OCI-LY1 (cell line): ENCODE measurements at regions not wholly inside any gene's neighbourhood (a gene's known extent, or its start where the extent isn't known, plus 50 kb on each side); places are given as distances from the start of the nearest gene placed in this dataset.

ENCODE experiments used
- EZH2 ChIP-seq: fragments of 200-600 bp; sonication (generic), shearing (Covaris generic); IDR thresholded peaks from 2 replicates; pipeline ENCODE4 v1.8.0; 2017; ENCODE audit warnings: borderline replicate concordance, mixed run types, mild to moderate bottlenecking, antibody characterized with exemption, low read length, moderate library complexity, mixed read lengths
- TF ChIP-seq, protein P1 (sequence below): fragments of 200-600 bp; sonication (generic), shearing (Covaris generic); IDR thresholded peaks from 2 replicates; pipeline ENCODE4 v1.5.1; 2017; ENCODE audit warnings: mild to moderate bottlenecking, antibody characterized with exemption, low read length, moderate library complexity, mixed read lengths

DNA sequence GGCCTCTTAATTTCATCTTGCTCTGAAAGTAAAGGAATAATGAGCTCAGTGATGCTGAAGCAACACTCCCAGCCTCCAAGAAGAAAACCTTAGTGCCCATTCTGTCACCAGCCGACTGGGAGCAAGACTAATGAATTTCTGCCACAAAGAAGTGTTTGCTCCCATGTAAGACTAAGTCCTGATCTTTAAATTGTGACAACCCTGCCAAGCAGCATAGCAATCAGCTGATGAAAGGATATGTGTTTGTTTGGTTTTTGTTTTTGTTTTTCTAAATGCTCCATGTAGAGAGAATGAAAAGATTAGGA lies 113.7 kb upstream of the PALMD start:
- no peak for TF ChIP-seq EZH2
- TF ChIP-seq, protein P1, sequence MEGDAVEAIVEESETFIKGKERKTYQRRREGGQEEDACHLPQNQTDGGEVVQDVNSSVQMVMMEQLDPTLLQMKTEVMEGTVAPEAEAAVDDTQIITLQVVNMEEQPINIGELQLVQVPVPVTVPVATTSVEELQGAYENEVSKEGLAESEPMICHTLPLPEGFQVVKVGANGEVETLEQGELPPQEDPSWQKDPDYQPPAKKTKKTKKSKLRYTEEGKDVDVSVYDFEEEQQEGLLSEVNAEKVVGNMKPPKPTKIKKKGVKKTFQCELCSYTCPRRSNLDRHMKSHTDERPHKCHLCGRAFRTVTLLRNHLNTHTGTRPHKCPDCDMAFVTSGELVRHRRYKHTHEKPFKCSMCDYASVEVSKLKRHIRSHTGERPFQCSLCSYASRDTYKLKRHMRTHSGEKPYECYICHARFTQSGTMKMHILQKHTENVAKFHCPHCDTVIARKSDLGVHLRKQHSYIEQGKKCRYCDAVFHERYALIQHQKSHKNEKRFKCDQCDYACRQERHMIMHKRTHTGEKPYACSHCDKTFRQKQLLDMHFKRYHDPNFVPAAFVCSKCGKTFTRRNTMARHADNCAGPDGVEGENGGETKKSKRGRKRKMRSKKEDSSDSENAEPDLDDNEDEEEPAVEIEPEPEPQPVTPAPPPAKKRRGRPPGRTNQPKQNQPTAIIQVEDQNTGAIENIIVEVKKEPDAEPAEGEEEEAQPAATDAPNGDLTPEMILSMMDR: no peak
